OCI-LY1 (cell line): ENCODE measurements at regions not wholly inside any gene's neighbourhood (a gene's known extent, or its start where the extent isn't known, plus 50 kb on each side); places are given as distances from the start of the nearest gene placed in this dataset.

Experiments
- CTCF ChIP-seq: fragments of 200-600 bp; sonication (generic), shearing (Covaris generic); IDR thresholded peaks from 2 replicates; pipeline ENCODE4 v1.5.1; 2017; ENCODE audit warnings: mild to moderate bottlenecking, antibody characterized with exemption, low read length, moderate library complexity, mixed read lengths
- EZH2 ChIP-seq: fragments of 200-600 bp; sonication (generic), shearing (Covaris generic); IDR thresholded peaks from 2 replicates; pipeline ENCODE4 v1.8.0; 2017; ENCODE audit warnings: borderline replicate concordance, mixed run types, mild to moderate bottlenecking, antibody characterized with exemption, low read length, moderate library complexity, mixed read lengths

GRCh38 chr1:224565611-224566406, 50.3 kb upstream of the CNIH3 start:
- TF ChIP-seq CTCF: no peak
- TF ChIP-seq EZH2: no peak
